Mammary epithelial cell (primary cell): ENCODE measurements at regions not wholly inside any gene's neighbourhood (a gene's known extent, or its start where the extent isn't known, plus 50 kb on each side); places are given as distances from the start of the nearest gene placed in this dataset.

Source experiments
- EZH2 ChIP-seq: IDR thresholded peaks from 2 replicates; pipeline ENCODE4 v1.6.1; 2012; ENCODE audit warnings: low read length, inconsistent platforms, borderline replicate concordance
- TF ChIP-seq, protein P1 (sequence below), 2 donors: IDR thresholded peaks in 1 of 2; conservative IDR thresholded peaks in 1 of 2; 2 replicates each; pipeline ENCODE4 v1.5.1; 2011 to 2012; ENCODE audit warnings: inconsistent platforms in 2 of 2, low read length in 2 of 2, mild to moderate bottlenecking in 2 of 2, control low read depth in 1 of 2, low read depth in 1 of 2; ENCODE audit not compliant: insufficient read depth in 1 of 2; ENCODE audit errors: extremely low read depth in 1 of 2

DNA sequence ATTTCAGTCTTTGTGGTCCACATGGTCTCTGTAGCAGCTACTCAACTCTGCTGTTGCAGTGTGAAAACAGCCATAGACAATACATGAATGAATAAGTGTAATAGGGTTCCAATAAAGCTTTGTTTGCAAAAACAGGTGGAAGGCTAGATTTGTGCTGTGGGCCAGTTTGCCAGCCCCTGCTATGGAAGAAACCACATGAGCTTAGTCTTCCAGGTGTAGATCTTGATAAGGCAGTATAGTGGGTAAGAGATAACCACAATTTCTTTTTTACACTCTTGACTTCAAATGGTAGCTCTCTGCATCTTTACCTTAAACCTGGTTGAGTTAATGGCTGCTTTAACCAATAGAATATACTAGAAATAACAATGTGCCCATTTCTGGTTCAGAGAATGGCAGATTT is 135.0 kb upstream of the PALS2 start:
- TF ChIP-seq, protein P1, sequence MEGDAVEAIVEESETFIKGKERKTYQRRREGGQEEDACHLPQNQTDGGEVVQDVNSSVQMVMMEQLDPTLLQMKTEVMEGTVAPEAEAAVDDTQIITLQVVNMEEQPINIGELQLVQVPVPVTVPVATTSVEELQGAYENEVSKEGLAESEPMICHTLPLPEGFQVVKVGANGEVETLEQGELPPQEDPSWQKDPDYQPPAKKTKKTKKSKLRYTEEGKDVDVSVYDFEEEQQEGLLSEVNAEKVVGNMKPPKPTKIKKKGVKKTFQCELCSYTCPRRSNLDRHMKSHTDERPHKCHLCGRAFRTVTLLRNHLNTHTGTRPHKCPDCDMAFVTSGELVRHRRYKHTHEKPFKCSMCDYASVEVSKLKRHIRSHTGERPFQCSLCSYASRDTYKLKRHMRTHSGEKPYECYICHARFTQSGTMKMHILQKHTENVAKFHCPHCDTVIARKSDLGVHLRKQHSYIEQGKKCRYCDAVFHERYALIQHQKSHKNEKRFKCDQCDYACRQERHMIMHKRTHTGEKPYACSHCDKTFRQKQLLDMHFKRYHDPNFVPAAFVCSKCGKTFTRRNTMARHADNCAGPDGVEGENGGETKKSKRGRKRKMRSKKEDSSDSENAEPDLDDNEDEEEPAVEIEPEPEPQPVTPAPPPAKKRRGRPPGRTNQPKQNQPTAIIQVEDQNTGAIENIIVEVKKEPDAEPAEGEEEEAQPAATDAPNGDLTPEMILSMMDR (conservative IDR thresholded peaks at IDR 0.05 in 1 of 2, IDR thresholded peaks at IDR 0.05 in 1 of 2; ENCODE audit: extremely low read depth in 1 of 2, insufficient read depth in 1 of 2, low read depth in 1 of 2, low read length in 2 of 2), result no peak
- no peak for TF ChIP-seq EZH2
